ENCODE measurements at regions not wholly inside any gene's neighbourhood (a gene's known extent, or its start where the extent isn't known, plus 50 kb on each side); places are given as distances from the start of the nearest gene placed in this dataset.

- no peak for TF ChIP-seq BCL3 (IDR thresholded peaks at IDR 0.05; ENCODE audit: borderline replicate concordance, insufficient read depth, low read depth, low read length, poor library complexity, severe bottlenecking)
- TF ChIP-seq NRF1 (conservative IDR thresholded peaks at IDR 0.05; ENCODE audit: low read depth, low read length) = no peak
- TF ChIP-seq MTA2 (IDR thresholded peaks at IDR 0.05; ENCODE audit: low read depth) = no peak
- no peak for TF ChIP-seq E2F4 (IDR thresholded peaks at IDR 0.05; ENCODE audit: low read depth, low read length)
- no peak for TF ChIP-seq IKZF1 (conservative IDR thresholded peaks at IDR 0.05)
- TF ChIP-seq CREM (IDR thresholded peaks at IDR 0.05; ENCODE audit: low read depth) = no peak
- TF ChIP-seq IKZF2 (IDR thresholded peaks at IDR 0.05) = no peak
Measured at GRCh38 chr9:90027296-90027790, 422.5 kb downstream of the GADD45G start (continued).

- no peak for FAIRE-seq
- WGBS (ENCODE audit: insufficient coverage, insufficient replicate concordance, low lambda C conversion rate, missing lambda C conversion rate) = 38% methylated on average over 1 of the region's 1 CpG
- Histone ChIP-seq H3K9me3 (replicated peaks; ENCODE audit: control insufficient read depth, insufficient read depth, low read length) (no peaks in the 10 kb centered on the region), H2AFZ (ENCODE audit: control insufficient read depth, low read depth, low read length) (no peak overlapping the region), H3K4me3 (no peak overlapping the region), H4K20me1 (ENCODE audit: control insufficient read depth, insufficient read depth) (no peaks in the 10 kb centered on the region; the same call in 1 of the 2 replicates), H3K27ac (ENCODE audit: control insufficient read depth, insufficient read depth) (no peak overlapping the region), H3K27me3 (replicated peaks in 1 of 2; ENCODE audit: control insufficient read depth in 2 of 2, insufficient read depth in 2 of 2, low read length in 1 of 2) (peaks cover 0 to 4% of the 10 kb centered on the region in 2 experiments; a peak in 1 of 4 replicates), H3K79me2 (ENCODE audit: control insufficient read depth, insufficient read depth, low read length) (no peaks in the 10 kb centered on the region), H3K9ac (ENCODE audit: control insufficient read depth, insufficient read depth, low read length) (no peak overlapping the region), H3K4me1 (ENCODE audit: control insufficient read depth, insufficient read depth, low read length) (peaks cover 9% of the 10 kb centered on the region), H3K36me3 (ENCODE audit: control insufficient read depth in 2 of 2, insufficient read depth in 2 of 2, low read length in 1 of 2) (no peaks in the 10 kb centered on the region), H3K4me2 (ENCODE audit: control insufficient read depth, insufficient read depth) (no peak overlapping the region)
- no TSS peak for BruUV-seq (replicated peaks)
- no peak for ATAC-seq
- ChIA-PET POLR2A (no interaction called here), SMC1A (ENCODE audit: uncharacterized antibody, unreplicated experiment) (no interaction called here), RAD21 (ENCODE audit: unreplicated experiment) (no interaction called here), CTCF (interaction anchor here (0.9 kb wide), 1 partner anchor 60 kb away, joined by 3 read pairs; no protein-coding TSS in a partner anchor)
- in situ Hi-C loops (cut with MboI) (no loop called here), intact Hi-C loops (cut with micrococcal nuclease; ENCODE audit: unreplicated experiment) (no loop called here)
- no peak for DNase-seq (ENCODE audit: low read depth, low spot score)
- TF ChIP-seq HCFC1 (IDR thresholded peaks at IDR 0.05; ENCODE audit: low read length) (no peak), RBBP5 (conservative IDR thresholded peaks at IDR 0.05) (no peak), ZNF217 (IDR thresholded peaks at IDR 0.05) (no peak), PAX5 (IDR thresholded peaks at IDR 0.05; ENCODE audit: borderline replicate concordance, low read depth, low read length) (no peak), ATF2 (IDR thresholded peaks at IDR 0.05; ENCODE audit: low read length) (no peak), STAT1 (conservative IDR thresholded peaks at IDR 0.05) (no peak), SRF (IDR thresholded peaks at IDR 0.05; ENCODE audit: low read depth in 2 of 2, low read length in 2 of 2) (no peak), ZSCAN29 (IDR thresholded peaks at IDR 0.05) (no peak), SPI1 (IDR thresholded peaks at IDR 0.05; ENCODE audit: borderline replicate concordance, insufficient read depth, low read depth, low read length) (no peak), BCL11A (IDR thresholded peaks at IDR 0.05; ENCODE audit: low read depth, low read length) (no peak), ZNF24 (IDR thresholded peaks at IDR 0.05) (no peak), NFIC (IDR thresholded peaks at IDR 0.05; ENCODE audit: low read depth, low read length) (no peak), CREM (IDR thresholded peaks at IDR 0.05; ENCODE audit: low read depth) (no peak)
- TF ChIP-seq, protein P1, sequence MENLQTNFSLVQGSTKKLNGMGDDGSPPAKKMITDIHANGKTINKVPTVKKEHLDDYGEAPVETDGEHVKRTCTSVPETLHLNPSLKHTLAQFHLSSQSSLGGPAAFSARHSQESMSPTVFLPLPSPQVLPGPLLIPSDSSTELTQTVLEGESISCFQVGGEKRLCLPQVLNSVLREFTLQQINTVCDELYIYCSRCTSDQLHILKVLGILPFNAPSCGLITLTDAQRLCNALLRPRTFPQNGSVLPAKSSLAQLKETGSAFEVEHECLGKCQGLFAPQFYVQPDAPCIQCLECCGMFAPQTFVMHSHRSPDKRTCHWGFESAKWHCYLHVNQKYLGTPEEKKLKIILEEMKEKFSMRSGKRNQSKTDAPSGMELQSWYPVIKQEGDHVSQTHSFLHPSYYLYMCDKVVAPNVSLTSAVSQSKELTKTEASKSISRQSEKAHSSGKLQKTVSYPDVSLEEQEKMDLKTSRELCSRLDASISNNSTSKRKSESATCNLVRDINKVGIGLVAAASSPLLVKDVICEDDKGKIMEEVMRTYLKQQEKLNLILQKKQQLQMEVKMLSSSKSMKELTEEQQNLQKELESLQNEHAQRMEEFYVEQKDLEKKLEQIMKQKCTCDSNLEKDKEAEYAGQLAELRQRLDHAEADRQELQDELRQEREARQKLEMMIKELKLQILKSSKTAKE (IDR thresholded peaks at IDR 0.05; ENCODE audit: low read depth, poor library complexity, severe bottlenecking) = no peak
Measured at GRCh38 chr9:90029386-90029785, 424.6 kb downstream of the GADD45G start.
